Hepatocyte (in vitro differentiated cells): ENCODE measurements at regions not wholly inside any gene's neighbourhood (a gene's known extent, or its start where the extent isn't known, plus 50 kb on each side); places are given as distances from the start of the nearest gene placed in this dataset.

Experiments used
- EZH2 ChIP-seq: fragments of 200-600 bp; sonication (generic); IDR thresholded peaks from 2 replicates; pipeline ENCODE4 v1.6.1; 2016; ENCODE audit warnings: antibody characterized with exemption, mild to moderate bottlenecking, borderline replicate concordance
- EZH2phosphoT487 ChIP-seq: fragments of 200-600 bp; sonication (generic); IDR thresholded peaks from one replicate; pipeline ENCODE4 v1.6.1; 2018; ENCODE audit warnings: antibody characterized with exemption, mild to moderate bottlenecking, low read depth, moderate library complexity; ENCODE audit not compliant: unreplicated experiment, severe bottlenecking
- TF ChIP-seq, protein P1 (sequence below): fragments of 200-600 bp; sonication (generic); IDR thresholded peaks from 2 replicates; pipeline ENCODE4 v1.5.1; 2016; ENCODE audit warnings: antibody characterized with exemption, mild to moderate bottlenecking; ENCODE audit not compliant: poor library complexity

GRCh38 chr7:22667562-22668239 is 59.3 kb upstream of the IL6 start:
- TF ChIP-seq, protein P1, sequence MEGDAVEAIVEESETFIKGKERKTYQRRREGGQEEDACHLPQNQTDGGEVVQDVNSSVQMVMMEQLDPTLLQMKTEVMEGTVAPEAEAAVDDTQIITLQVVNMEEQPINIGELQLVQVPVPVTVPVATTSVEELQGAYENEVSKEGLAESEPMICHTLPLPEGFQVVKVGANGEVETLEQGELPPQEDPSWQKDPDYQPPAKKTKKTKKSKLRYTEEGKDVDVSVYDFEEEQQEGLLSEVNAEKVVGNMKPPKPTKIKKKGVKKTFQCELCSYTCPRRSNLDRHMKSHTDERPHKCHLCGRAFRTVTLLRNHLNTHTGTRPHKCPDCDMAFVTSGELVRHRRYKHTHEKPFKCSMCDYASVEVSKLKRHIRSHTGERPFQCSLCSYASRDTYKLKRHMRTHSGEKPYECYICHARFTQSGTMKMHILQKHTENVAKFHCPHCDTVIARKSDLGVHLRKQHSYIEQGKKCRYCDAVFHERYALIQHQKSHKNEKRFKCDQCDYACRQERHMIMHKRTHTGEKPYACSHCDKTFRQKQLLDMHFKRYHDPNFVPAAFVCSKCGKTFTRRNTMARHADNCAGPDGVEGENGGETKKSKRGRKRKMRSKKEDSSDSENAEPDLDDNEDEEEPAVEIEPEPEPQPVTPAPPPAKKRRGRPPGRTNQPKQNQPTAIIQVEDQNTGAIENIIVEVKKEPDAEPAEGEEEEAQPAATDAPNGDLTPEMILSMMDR, result no peak
- no peak for TF ChIP-seq EZH2phosphoT487
- no peak for TF ChIP-seq EZH2
